ENCODE measurements at regions not wholly inside any gene's neighbourhood (a gene's known extent, or its start where the extent isn't known, plus 50 kb on each side); places are given as distances from the start of the nearest gene placed in this dataset.

- H3K27me3 ChIP-seq (ENCODE audit: control insufficient read depth, insufficient read depth, low read length), result no peaks in the 10 kb centered on the region
- no peak for FAIRE-seq
- no peaks in the 10 kb centered on the region for H3K36me3 ChIP-seq (ENCODE audit: control insufficient read depth in 2 of 3, insufficient read depth in 3 of 3, low read length in 3 of 3)
- H3K9ac ChIP-seq (ENCODE audit: low read length in 3 of 3), result no peak overlapping the region
- H3K9me3 ChIP-seq (ENCODE audit: control insufficient read depth in 2 of 3, insufficient read depth in 1 of 3, low read length in 3 of 3), result no peaks in the 10 kb centered on the region
- intact Hi-C loops (cut with DNase I), result no loop called here
- DNase-seq, result peak in 1 of 5 donors; percentile 49
- H3K27ac ChIP-seq (ENCODE audit: low read depth in 2 of 2, low read length in 2 of 2), result no peak overlapping the region
- H3K4me3 ChIP-seq (ENCODE audit: low read length in 3 of 3), result no peak overlapping the region
- no peaks in the 10 kb centered on the region for H3K4me1 ChIP-seq (ENCODE audit: control insufficient read depth in 2 of 3, insufficient read depth in 2 of 3, low read depth in 1 of 3, low read length in 3 of 3)
- TF ChIP-seq, protein P1, sequence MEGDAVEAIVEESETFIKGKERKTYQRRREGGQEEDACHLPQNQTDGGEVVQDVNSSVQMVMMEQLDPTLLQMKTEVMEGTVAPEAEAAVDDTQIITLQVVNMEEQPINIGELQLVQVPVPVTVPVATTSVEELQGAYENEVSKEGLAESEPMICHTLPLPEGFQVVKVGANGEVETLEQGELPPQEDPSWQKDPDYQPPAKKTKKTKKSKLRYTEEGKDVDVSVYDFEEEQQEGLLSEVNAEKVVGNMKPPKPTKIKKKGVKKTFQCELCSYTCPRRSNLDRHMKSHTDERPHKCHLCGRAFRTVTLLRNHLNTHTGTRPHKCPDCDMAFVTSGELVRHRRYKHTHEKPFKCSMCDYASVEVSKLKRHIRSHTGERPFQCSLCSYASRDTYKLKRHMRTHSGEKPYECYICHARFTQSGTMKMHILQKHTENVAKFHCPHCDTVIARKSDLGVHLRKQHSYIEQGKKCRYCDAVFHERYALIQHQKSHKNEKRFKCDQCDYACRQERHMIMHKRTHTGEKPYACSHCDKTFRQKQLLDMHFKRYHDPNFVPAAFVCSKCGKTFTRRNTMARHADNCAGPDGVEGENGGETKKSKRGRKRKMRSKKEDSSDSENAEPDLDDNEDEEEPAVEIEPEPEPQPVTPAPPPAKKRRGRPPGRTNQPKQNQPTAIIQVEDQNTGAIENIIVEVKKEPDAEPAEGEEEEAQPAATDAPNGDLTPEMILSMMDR (IDR thresholded peaks at IDR 0.05; ENCODE audit: borderline replicate concordance, extremely low read depth, insufficient read depth), result no peak
Observed at GRCh38 chr6:62445521-62445920, 159.5 kb upstream of the KHDRBS2 start.

DNA sequence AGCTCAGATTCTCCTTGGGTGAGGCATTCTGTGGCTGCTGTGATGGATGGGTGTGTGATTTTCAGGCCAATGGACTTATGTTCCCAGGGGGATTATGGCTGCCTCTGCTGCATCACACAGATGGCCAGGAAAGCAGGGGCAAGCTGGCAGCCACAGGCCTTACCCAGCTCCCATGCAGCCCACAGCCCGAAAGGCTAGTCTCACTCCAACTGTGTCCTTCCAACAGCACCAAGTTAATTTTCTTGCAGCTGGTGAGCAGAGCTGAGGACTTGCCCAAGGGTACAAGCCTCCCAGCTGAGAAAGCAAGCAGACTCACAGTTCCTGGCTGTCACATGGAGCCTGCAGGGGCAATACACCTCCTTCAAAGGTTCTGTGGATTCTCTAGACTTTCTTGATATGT is 155.2 kb upstream of the KHDRBS2 start:
- DNase-seq (peak in 1 of 5 donors; percentile 35), FAIRE-seq (no peak)
- Histone ChIP-seq H3K27ac (ENCODE audit: low read depth in 2 of 2, low read length in 2 of 2) (no peak overlapping the region), H3K4me1 (ENCODE audit: control insufficient read depth in 2 of 3, insufficient read depth in 2 of 3, low read depth in 1 of 3, low read length in 3 of 3) (no peaks in the 10 kb centered on the region), H3K4me3 (ENCODE audit: low read length in 3 of 3) (no peak overlapping the region), H3K9me3 (ENCODE audit: control insufficient read depth in 2 of 3, insufficient read depth in 1 of 3, low read length in 3 of 3) (peaks cover 0 to 14% (median 0%) of the 10 kb centered on the region in 3 donors), H3K9ac (ENCODE audit: low read length in 3 of 3) (no peak overlapping the region), H3K27me3 (ENCODE audit: control insufficient read depth, insufficient read depth, low read length) (no peaks in the 10 kb centered on the region), H3K36me3 (ENCODE audit: control insufficient read depth in 2 of 3, insufficient read depth in 3 of 3, low read length in 3 of 3) (no peaks in the 10 kb centered on the region)
- intact Hi-C loops (cut with DNase I), result no loop called here
- TF ChIP-seq, protein P1 (IDR thresholded peaks at IDR 0.05; ENCODE audit: borderline replicate concordance, extremely low read depth, insufficient read depth), result no peak

DNA sequence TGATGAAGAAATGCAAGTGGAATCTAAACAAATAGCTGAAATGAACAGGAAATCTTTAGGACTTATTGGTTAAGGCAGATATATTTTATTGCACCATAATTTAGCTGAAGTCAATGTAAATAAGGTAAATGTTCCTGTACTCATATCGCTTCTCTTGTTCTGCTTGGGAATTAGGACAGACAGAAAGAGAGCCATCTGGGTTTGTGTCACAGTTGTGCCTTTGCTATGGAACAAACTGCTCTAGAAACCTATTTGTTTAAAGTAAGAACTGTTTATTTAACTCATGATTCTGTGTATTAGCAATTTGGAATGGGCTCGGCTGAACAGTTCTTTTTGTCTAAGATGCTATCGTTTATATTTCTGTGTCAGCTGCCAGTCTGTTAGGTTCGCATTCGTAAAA is 143.8 kb upstream of the KHDRBS2 start:
- no peak for FAIRE-seq
- DNase-seq, result no peak
- TF ChIP-seq, protein P1 (IDR thresholded peaks at IDR 0.05; ENCODE audit: borderline replicate concordance, extremely low read depth, insufficient read depth), result no peak
- H3K9ac ChIP-seq (ENCODE audit: low read length in 3 of 3), result no peak overlapping the region
- H3K9me3 ChIP-seq (ENCODE audit: control insufficient read depth in 2 of 3, insufficient read depth in 1 of 3, low read length in 3 of 3), result peaks cover 0 to 2% (median 0%) of the 10 kb centered on the region in 3 donors
- no peaks in the 10 kb centered on the region for H3K4me1 ChIP-seq (ENCODE audit: control insufficient read depth in 2 of 3, insufficient read depth in 2 of 3, low read depth in 1 of 3, low read length in 3 of 3)
- intact Hi-C loops (cut with DNase I), result no loop called here
- H3K27ac ChIP-seq (ENCODE audit: low read depth in 2 of 2, low read length in 2 of 2), result no peak overlapping the region
- H3K36me3 ChIP-seq (ENCODE audit: control insufficient read depth in 2 of 3, insufficient read depth in 3 of 3, low read length in 3 of 3), result no peaks in the 10 kb centered on the region
- no peak overlapping the region for H3K4me3 ChIP-seq (ENCODE audit: low read length in 3 of 3)
- H3K27me3 ChIP-seq (ENCODE audit: control insufficient read depth, insufficient read depth, low read length), result no peaks in the 10 kb centered on the region
